HG03575 (cell line): ENCODE measurements at regions not wholly inside any gene's neighbourhood (a gene's known extent, or its start where the extent isn't known, plus 50 kb on each side); places are given as distances from the start of the nearest gene placed in this dataset.

ENCODE experiments used
- ATAC-seq: cut with Tn5 transposase; IDR thresholded peaks from one replicate; pipeline ENCODE4 v1.9.1; 2021; ENCODE audit not compliant: unreplicated experiment, insufficient number of reproducible peaks, low FRiP score; ENCODE audit errors: extremely low read depth

GRCh38 chr5:5625491-5625890 lies 203.0 kb downstream of the ICE1 start:
- no peak for ATAC-seq

DNA sequence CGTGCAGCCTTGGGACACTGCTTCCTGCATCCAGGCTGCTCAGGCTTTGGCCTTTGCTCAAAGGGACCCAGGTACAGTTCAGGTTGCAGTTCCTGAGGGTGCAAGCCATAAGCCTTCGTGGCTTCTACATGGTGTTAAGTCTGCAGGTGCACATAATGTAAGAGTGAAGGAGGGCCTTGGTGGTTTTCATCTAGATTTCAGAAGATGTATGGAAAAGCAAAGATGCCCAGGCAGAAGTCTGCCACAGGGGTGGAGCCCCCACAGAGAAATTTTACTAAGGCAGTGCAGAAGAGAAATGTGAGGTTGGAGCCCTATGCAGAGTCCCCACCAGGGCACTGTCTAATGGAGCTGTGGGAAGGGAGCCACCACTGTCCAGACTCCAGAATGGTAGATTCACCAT lies 200.9 kb downstream of the ICE1 start:
- no peak for ATAC-seq

DNA sequence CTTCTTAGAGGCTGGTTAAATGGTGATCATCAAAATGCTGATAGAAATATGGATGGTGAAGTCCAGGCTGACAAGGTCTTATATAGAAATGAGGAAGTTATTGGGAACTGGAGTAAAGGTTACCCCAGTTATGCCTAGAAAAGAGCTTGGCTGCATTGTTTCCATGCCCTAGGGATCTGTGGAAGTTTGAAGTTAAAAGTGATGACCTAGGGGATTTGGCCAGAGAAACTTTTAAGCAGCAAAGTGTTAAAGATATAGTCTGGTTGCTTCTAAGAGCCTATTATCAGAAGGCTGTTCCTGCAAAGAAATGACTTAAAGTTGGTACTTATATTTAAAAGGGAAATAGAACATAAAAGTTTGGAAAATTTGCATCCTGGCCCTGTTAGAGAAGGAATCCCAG lies 200.3 kb downstream of the ICE1 start:
- no peak for ATAC-seq

DNA sequence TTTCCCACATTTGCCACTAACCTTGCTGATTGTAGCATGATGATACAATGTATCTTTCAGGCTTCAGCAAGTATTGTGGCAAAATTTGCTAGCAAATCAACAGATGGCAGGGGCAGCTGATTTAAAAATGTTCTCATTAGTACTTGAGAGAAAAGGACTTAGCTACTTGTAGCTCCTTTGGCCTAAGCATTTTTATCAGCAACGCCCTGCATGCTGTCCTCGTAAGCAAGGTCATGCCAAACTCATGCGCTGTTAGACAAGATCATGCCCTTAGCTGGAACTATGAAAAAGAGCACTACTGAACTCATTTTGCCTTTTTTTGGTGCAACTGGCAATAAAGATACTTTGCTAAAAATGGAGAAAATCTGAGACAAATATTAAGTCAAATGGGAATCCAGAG lies 197.1 kb downstream of the ICE1 start:
- ATAC-seq: no peak

- no peak for ATAC-seq
These were observed 194.5 kb downstream of the ICE1 start for GRCh38 chr5:5617024-5617423.

DNA sequence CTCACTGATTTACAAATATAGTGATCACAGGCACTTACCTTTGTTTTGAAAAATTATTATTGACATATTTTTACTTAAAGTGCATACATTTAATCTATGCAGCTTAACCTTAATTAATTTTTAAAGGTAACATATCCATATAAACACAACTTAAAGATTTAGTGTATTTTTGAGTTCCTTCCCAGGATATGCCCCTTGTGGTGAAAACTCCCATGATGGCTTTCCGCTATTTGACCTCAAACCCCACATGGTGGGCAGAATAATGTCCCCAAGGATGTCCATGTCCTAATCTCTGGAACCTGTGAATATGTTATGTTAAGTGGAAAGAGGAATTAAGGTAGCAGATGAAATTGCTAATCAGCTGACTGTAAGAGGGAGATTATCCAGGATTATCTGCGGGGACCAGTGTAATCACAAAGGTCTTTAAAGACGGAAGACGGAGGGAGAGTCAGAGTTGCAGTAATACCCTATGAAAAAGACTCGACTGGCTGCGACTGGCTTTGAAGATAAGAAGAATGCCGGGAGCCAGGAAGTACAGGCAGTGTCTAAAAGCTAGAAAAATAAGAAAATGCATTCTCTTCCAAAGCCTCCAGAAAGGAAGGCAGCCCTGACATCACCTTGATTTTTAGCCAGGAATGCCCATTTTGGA lies 193.9 kb downstream of the ICE1 start:
- no peak for ATAC-seq

GRCh38 chr5:5615569-5615968 lies 193.1 kb downstream of the ICE1 start:
- no peak for ATAC-seq

DNA sequence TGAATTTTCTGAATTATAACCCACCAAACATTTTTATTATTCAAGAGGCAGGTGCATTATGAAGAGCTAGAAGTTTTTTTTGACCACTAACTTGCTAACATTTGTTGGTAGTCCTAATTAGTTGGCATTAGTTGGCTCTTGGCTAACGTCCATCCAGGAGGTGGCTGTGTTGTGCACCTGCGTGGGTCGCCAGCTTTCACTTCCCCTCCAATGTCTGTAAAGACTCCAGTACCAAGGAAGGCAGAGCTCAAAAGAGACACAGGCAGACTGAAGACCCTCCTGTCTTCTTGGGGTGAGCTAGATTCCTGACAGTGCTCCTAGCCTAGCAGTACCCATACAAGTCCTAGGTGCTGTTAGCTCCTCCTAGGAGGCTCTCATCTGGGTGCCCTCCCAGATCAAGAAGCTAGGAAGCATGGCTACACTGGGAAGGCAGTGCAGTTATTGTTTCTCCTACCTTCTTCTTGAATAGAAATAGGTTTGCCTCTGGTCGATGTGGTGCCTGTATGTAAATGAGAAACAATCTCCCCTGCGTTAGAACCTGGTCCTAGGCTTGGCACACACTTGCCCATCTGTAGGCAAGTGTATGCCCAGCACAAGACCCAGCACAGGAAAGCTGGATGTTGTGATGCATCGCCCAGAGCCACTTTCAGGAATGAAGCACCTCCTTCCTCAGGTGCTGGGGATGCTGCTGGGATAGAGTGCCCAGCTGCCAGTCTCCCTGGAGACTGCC lies 190.9 kb downstream of the ICE1 start:
- ATAC-seq: no peak

DNA sequence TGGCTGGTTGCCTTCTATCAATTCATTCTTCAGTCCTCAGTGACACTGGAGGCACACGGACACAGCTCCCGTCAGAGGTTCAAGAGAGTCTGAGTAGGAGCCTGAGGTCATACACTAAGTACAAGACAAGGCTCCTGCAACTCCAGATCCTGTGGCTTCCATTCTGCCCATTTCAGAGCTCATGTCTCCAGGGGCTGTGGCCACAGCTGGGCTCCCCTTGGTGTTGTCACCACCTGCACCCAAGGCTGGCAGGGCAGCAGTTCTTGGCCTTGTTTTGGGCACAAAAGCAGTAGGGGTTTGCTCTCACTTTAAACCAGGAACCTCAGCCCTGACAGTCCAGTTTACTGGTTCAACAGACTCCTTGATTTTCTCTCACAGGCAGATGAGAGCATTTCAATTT lies 189.6 kb downstream of the ICE1 start:
- no peak for ATAC-seq

- ATAC-seq: no peak
These were observed 187.5 kb downstream of the ICE1 start for GRCh38 chr5:5609935-5610334.

DNA sequence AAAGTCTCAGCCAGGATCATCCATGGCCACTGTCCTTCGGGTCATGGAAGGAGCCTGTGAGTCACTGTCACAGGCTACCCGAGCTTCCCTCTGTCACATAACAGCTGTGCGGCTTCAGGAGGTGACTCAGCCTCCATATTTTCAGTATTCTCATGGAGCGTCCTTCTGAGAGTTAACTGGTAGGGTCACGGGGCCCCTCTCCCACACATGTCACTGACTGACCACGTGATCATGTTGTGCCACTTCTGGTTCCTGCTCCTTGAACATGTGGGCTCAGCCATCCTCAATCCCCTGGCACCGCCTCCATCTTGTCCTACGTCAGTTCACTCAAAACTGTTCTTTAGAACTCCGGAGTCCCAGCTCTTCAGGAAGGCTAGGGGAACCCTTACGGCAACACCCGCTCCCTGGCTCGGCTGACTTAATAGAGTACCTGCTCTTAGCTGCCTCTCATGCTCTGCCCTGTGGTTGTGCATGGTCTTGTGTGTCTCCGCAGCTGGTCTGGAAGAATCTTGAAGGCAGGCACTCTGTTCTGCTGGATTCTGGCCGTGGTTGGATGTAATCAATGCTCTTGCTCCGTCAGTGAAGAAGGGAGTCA lies 182.8 kb downstream of the ICE1 start:
- ATAC-seq: no peak

GRCh38 chr5:5602554-5602953 lies 180.1 kb downstream of the ICE1 start:
- no peak for ATAC-seq

DNA sequence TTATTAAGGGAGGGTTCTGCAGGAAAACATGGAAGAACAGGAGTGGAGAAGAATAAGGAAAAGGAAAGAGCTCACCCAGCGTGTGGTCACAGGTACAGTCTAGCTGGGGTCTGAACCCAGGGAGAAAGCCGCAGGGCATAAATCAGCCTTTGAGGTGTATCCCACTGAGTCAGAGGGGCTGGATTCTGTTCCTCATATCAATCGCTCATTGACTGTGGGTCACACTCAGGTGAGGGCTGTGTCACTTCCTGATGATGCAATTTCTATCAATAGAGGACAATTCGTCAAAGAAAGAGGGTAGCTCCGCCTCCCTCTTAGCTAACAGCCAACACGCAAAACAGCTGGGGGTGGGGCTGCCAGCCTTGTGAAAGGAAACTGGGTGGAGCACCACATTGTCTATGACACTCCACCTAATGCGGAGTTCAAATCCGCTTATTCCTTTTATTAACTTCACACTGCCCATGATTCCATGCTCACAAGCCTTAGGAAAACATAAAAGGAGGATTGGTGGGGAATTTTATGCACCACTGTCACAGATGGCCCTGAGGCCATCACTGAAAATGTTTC lies 176.2 kb downstream of the ICE1 start:
- ATAC-seq: no peak

DNA sequence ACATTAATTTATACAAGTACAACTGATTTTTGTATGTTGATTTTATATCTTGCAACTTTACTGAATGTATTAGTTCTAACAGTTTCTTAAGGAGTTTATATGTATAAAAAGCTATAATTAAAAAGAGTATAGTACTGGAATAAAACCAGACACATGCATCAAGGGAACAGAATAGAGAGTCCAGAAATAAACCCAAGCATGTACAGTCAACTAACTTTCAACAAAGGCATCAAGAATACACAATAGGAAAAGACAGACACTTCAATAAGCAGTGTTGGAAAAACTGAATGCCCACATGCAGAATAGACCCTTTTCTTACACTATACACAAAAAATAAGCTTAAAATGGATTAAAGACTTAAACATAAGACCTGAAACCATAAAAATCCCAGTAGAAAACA lies 170.9 kb downstream of the ICE1 start:
- no peak for ATAC-seq

DNA sequence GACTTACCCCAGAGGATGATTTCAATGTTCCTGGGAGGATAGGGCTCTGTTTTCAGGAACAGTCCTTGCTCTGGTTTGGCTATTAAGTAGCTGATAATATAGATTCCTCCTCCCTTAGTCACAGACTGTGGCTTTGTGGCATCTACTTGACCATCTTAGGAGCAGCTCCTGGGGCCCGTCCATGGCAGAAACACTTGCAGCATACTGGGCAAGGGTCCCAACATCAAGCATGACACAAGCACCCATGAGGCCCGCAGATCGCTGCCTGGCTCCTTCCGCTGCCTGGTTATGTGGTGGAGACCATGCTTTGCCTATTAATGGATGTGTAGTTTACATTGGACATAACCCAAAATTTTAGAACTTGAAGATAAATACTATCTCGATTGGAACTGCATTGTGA lies 170.1 kb downstream of the ICE1 start:
- ATAC-seq: no peak

DNA sequence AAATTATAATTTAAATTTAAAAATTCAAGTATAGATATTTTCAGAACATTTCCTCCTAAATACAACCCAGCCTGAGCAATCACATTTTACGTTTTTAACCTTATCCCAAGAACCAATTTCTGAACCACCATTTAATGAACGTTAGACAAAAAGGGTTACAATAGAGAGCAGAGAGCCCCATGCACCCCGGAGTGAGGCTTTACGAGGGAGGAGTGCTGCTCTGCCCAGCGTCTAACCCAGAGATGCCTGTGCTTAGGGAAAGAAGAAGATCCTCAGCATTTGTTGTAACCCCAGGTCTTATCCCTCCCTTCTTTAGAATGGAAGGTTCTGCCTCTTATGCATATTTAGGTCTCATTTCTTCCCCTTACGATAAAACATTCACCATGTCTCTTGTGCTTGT lies 169.1 kb downstream of the ICE1 start:
- ATAC-seq: no peak

GRCh38 chr5:5589857-5590256 lies 167.4 kb downstream of the ICE1 start:
- no peak for ATAC-seq

GRCh38 chr5:5588887-5589826 lies 166.7 kb downstream of the ICE1 start:
- no peak for ATAC-seq

DNA sequence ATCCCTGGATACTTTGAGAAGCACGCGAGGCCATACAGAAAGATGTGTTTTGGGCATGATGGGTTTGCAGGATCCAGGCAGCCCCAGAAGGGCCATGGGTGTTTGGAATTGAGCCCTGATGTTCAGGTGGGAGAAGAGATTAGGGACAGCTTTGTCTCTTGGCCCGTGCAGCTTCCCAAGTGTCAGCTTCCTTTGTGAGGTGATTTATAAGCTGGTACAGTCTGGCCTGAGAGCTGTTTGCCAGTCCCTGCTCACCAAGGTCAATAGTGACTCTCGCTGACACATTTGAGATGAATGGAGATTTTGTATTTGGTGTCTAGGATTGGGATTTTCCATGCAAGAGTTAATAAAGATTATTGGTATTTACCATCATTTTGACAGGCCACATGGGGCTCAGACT lies 165.9 kb downstream of the ICE1 start:
- ATAC-seq: no peak
